ENCODE measurements at regions not wholly inside any gene's neighbourhood (a gene's known extent, or its start where the extent isn't known, plus 50 kb on each side); places are given as distances from the start of the nearest gene placed in this dataset.

DNA sequence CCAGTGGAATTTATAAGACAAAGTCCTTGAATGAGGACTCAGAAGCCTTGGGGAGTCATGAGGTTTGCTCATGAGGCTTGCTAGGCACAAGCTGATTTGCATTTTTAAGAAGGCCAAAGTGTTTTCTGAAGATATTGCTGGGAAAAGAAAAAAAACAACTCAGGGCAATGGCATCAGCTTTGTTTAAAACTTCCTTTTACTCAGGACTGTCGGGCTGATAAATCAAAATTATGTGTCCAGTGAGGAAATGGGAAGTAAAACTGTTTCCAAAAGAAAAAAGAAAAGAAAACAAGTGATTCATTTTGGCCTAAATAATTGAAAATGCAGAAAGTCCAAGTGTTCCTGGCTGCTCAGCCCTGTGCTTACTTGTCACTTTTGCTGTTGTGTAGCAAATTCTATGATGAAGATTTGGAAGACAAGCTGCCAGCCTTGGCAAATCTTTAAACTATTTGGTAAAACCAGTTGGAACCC lies 282.4 kb downstream of the HLX start:
- DNase-seq (ENCODE audit: low read depth) = peak; percentile 78
- TF ChIP-seq CTCF (IDR thresholded peaks at IDR 0.05; ENCODE audit: insufficient read depth, low read depth, low read length) = no peak
- no peak overlapping the region for H3K4me3 ChIP-seq (ENCODE audit: low read depth, low read length)

DNA sequence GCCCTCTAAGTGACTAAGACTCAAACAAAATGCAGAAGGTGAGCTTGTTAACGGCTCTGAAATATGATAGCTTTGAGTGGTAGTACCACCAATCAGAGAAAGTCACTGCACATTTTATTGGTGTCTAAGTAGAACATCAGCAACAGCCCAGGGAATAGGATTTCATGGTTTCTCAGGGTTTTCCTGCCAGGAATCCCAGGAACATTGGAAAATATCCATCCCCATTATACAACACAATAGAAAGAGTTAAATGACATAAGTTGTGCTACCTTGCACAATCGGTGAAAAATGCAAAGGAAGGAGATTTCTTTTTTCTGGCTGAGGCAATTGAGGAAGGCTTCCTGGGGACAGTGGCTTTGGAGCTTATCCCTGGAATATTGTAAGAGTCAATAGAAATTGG lies 283.1 kb downstream of the HLX start:
- no peak overlapping the region for H3K4me3 ChIP-seq (ENCODE audit: low read depth, low read length)
- TF ChIP-seq CTCF (IDR thresholded peaks at IDR 0.05; ENCODE audit: insufficient read depth, low read depth, low read length) = no peak
- DNase-seq (ENCODE audit: low read depth) = no peak

DNA sequence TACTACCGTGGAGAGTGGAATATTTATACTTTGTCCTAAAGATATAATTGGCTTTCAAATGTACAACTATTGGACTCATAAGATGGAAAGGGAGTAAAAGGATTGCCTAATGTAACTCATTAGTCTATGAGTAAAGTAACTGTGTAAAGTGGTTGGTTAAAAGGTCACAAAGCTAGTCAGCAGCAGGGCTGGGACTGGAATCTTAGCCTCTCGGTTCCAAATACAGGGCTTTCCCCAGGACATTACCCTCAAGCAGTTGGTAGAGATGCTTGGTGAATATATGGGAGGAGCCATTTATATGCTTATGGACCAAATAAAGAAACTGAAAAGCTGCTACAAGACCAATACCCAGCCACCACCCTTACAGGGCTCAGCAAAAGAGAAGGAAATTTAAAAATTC lies 283.7 kb downstream of the HLX start:
- DNase-seq (ENCODE audit: low read depth) = peak; percentile 27
- no peak for TF ChIP-seq CTCF (IDR thresholded peaks at IDR 0.05; ENCODE audit: insufficient read depth, low read depth, low read length)
- H3K4me3 ChIP-seq (ENCODE audit: low read depth, low read length) = no peak overlapping the region

DNA sequence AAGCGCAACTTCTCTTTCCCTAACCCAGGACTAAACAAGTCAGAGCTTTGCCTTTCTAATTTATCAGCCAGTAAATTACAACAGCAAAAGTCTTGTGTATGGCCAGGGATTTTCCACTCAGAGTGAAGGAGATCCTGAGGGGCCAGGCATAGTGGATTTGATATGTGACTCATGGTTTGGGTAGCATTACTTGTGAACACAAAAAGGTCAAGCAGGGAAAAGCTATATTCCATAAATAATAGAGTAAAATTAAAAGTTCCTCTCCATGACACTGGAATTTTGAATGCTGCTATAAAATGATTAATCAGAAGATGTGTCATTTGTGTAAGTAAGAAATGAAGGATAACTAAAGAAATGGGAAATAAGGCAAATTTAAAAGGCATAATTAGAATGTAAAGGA lies 284.8 kb downstream of the HLX start:
- TF ChIP-seq CTCF (IDR thresholded peaks at IDR 0.05; ENCODE audit: insufficient read depth, low read depth, low read length) = no peak
- H3K4me3 ChIP-seq (ENCODE audit: low read depth, low read length) = no peak overlapping the region
- peak; percentile 56 for DNase-seq (ENCODE audit: low read depth)

GRCh38 chr1:221164951-221165838 lies 286.0 kb downstream of the HLX start:
- DNase-seq (ENCODE audit: low read depth) = no peak
- no peak for TF ChIP-seq CTCF (IDR thresholded peaks at IDR 0.05; ENCODE audit: insufficient read depth, low read depth, low read length)
- no peak overlapping the region for H3K4me3 ChIP-seq (ENCODE audit: low read depth, low read length)

DNA sequence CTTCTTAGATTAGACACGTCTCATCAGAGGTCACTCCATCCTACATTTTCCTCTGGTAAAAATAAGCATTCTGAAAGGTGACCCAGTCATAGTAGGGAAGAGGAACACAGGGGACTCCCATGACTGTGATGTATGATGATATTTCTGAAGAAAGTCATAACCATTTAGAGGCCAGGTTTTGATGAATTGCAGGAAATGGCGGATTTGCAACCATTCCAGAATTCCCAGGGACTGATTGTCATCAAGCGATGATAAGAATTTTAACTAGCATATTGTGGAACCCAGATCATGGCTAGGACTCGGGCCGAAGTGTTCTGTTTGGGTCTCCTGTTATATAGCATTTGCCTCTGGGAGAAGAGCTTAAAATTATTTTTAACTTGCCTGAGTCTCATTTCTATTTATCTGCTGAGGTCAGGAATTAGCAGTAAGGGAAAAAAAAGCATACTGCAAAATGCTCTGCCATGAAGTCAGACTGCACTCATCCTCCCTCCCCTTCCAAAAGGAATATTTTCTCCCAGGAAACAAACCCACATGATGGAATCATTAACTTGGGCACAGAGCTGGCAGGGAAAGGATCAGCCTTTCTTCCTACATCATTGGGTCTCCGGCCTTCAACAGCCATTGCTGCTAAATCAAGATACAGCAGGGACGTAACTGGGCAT lies 286.7 kb downstream of the HLX start:
- H3K4me3 ChIP-seq (ENCODE audit: low read depth, low read length) = no peak overlapping the region
- no peak for DNase-seq (ENCODE audit: low read depth)
- TF ChIP-seq CTCF (IDR thresholded peaks at IDR 0.05; ENCODE audit: insufficient read depth, low read depth, low read length) = no peak
